NCI-H1436 (cell line): ENCODE measurements at regions not wholly inside any gene's neighbourhood (a gene's known extent, or its start where the extent isn't known, plus 50 kb on each side); places are given as distances from the start of the nearest gene placed in this dataset.

Experiments
- DNase-seq: peaks from one replicate; lab custom pipeline; 2025; lab: John Stamatoyannopoulos, UW

- DNase-seq = no peak
Measured at GRCh38 chr17:79444198-79444597, 166.7 kb downstream of the RBFOX3 start.

GRCh38 chr17:79443026-79443425 is 167.8 kb downstream of the RBFOX3 start:
- no peak for DNase-seq

GRCh38 chr17:79441356-79442160 is 169.3 kb downstream of the RBFOX3 start:
- no peak for DNase-seq

GRCh38 chr17:79440251-79440650 is 170.6 kb downstream of the RBFOX3 start:
- no peak for DNase-seq

GRCh38 chr17:79439493-79439892 is 171.4 kb downstream of the RBFOX3 start:
- DNase-seq = no peak

GRCh38 chr17:79438546-79439334 is 172.1 kb downstream of the RBFOX3 start:
- DNase-seq = no peak

- DNase-seq = no peak
Measured at GRCh38 chr17:79438058-79438457, 172.8 kb downstream of the RBFOX3 start.

GRCh38 chr17:79437081-79437480 is 173.8 kb downstream of the RBFOX3 start:
- no peak for DNase-seq

- no peak for DNase-seq
Measured at GRCh38 chr17:79435962-79436361, 174.9 kb downstream of the RBFOX3 start.

GRCh38 chr17:79435296-79435695 is 175.6 kb downstream of the RBFOX3 start:
- DNase-seq = no peak

- no peak for DNase-seq
Measured at GRCh38 chr17:79434215-79434614, 176.6 kb downstream of the RBFOX3 start.

- DNase-seq = no peak
Measured at GRCh38 chr17:79433379-79433778, 177.5 kb downstream of the RBFOX3 start.

- DNase-seq = no peak
Measured at GRCh38 chr17:79431175-79431574, 179.7 kb downstream of the RBFOX3 start.

GRCh38 chr17:79429864-79430494 is 180.9 kb downstream of the RBFOX3 start:
- no peak for DNase-seq

- no peak for DNase-seq
Measured at GRCh38 chr17:79428988-79429387, 181.9 kb downstream of the RBFOX3 start.

GRCh38 chr17:79427621-79428539 is 183.0 kb downstream of the RBFOX3 start:
- DNase-seq = no peak

GRCh38 chr17:79425686-79426085 is 185.2 kb downstream of the RBFOX3 start:
- no peak for DNase-seq

GRCh38 chr17:79424471-79425185 is 186.2 kb downstream of the RBFOX3 start:
- DNase-seq = no peak

- no peak for DNase-seq
Measured at GRCh38 chr17:79423811-79424465, 186.9 kb downstream of the RBFOX3 start.

GRCh38 chr17:79422236-79422635 is 188.6 kb downstream of the RBFOX3 start:
- no peak for DNase-seq
